OCI-LY3 (cell line): ENCODE measurements at regions not wholly inside any gene's neighbourhood (a gene's known extent, or its start where the extent isn't known, plus 50 kb on each side); places are given as distances from the start of the nearest gene placed in this dataset.

Experiments
- H2AFZ ChIP-seq: fragments of 200-600, 300-600 bp; shearing (Covaris generic); 2 replicates; pipeline ENCODE4 v1.6.0; 2014; ENCODE audit warnings: antibody characterized with exemption, low read depth, low read length
- H3K27ac ChIP-seq: fragments of 200-600, 300-600 bp; sonication (generic); 2 replicates; pipeline ENCODE4 v1.5.1; 2014; ENCODE audit warnings: mild to moderate bottlenecking, low read length, moderate library complexity, mixed read lengths
- H3K27me3 ChIP-seq: fragments of 200-600, 300-600 bp; sonication (generic); 2 replicates; pipeline ENCODE4 v1.6.1; 2014; ENCODE audit warnings: low read depth, low read length, mixed read lengths
- H3K36me3 ChIP-seq: fragments of 200-600, 300-600 bp; sonication (generic); replicated peaks from 2 replicates; pipeline ENCODE3; 2014; ENCODE audit warnings: low read depth, low read length, mixed read lengths
- H3K4me1 ChIP-seq: fragments of 300-600, 200-600 bp; sonication (generic); 2 replicates; pipeline ENCODE4 v1.6.1; 2014; ENCODE audit warnings: low read length, mixed read lengths
- H3K4me2 ChIP-seq: fragments of 200-600, 300-600 bp; sonication (generic); 2 replicates; pipeline ENCODE4 v1.6.1; 2014; ENCODE audit warnings: low read length, mixed read lengths
- H3K4me3 ChIP-seq: fragments of 300-600, 200-600 bp; sonication (generic); 2 replicates; pipeline ENCODE4 v1.5.1; 2014; ENCODE audit warnings: antibody characterized with exemption, mild to moderate bottlenecking, low read length, moderate library complexity
- H3K79me2 ChIP-seq: fragments of 300-600, 200-600 bp; shearing (Covaris generic); 2 replicates; pipeline ENCODE4 v1.6.1; 2014; ENCODE audit warnings: mild to moderate bottlenecking, low read length, mixed read lengths
- H3K9ac ChIP-seq: fragments of 300-600, 200-600 bp; shearing (Covaris generic); 2 replicates; pipeline ENCODE4 v1.6.0; 2014; ENCODE audit warnings: mild to moderate bottlenecking, low read length, moderate library complexity
- H3K9me3 ChIP-seq: fragments of 200-600, 300-600 bp; shearing (Covaris generic); 2 replicates; pipeline ENCODE4 v1.6.1; 2014; ENCODE audit warnings: low read length, mixed read lengths; ENCODE audit not compliant: insufficient read depth
- H4K20me1 ChIP-seq: fragments of 200-600, 300-600 bp; sonication (generic); 2 replicates; pipeline ENCODE4 v1.6.1; 2016; ENCODE audit warnings: low read length, mixed read lengths; ENCODE audit not compliant: insufficient read depth
- CTCF ChIP-seq: fragments of 200-600, 300-600 bp; sonication (generic); IDR thresholded peaks from 2 replicates; pipeline ENCODE4 v1.5.1; 2014; ENCODE audit warnings: antibody characterized with exemption, low read length, low read depth
- EZH2phosphoT487 ChIP-seq: fragments of 200-600 bp; shearing (Covaris generic); IDR thresholded peaks from 2 replicates; pipeline ENCODE4 v1.6.1; 2018; ENCODE audit warnings: antibody characterized with exemption, mixed run types, low read depth

- no peak overlapping the region for H3K9ac ChIP-seq
- no peak overlapping the region for H3K27ac ChIP-seq
- no peaks in the 10 kb centered on the region for H3K27me3 ChIP-seq
- H3K4me2 ChIP-seq = no peak overlapping the region
- H4K20me1 ChIP-seq = no peaks in the 10 kb centered on the region
- no peaks in the 10 kb centered on the region for H3K4me1 ChIP-seq
- H3K4me3 ChIP-seq = no peak overlapping the region
- H3K36me3 ChIP-seq = no peaks in the 10 kb centered on the region
- no peak overlapping the region for H2AFZ ChIP-seq
- no peaks in the 10 kb centered on the region for H3K79me2 ChIP-seq
- TF ChIP-seq EZH2phosphoT487 (no peak), CTCF (no peak)
- no peaks in the 10 kb centered on the region for H3K9me3 ChIP-seq
Measured at GRCh38 chr10:2246747-2247146, 509.4 kb upstream of the ADARB2 start.

GRCh38 chr10:2245580-2245979, 508.3 kb upstream of the ADARB2 start:
- H3K27me3 ChIP-seq = no peaks in the 10 kb centered on the region
- no peak overlapping the region for H3K27ac ChIP-seq
- H2AFZ ChIP-seq = no peak overlapping the region
- no peaks in the 10 kb centered on the region for H3K9me3 ChIP-seq
- no peaks in the 10 kb centered on the region for H3K79me2 ChIP-seq
- H3K4me1 ChIP-seq = no peaks in the 10 kb centered on the region
- H3K9ac ChIP-seq = no peak overlapping the region
- no peaks in the 10 kb centered on the region for H4K20me1 ChIP-seq
- TF ChIP-seq EZH2phosphoT487 = no peak
- TF ChIP-seq CTCF = no peak
- H3K4me3 ChIP-seq = no peak overlapping the region
- no peaks in the 10 kb centered on the region for H3K36me3 ChIP-seq
- no peak overlapping the region for H3K4me2 ChIP-seq

- Histone ChIP-seq H2AFZ (no peak overlapping the region), H3K4me2 (no peak overlapping the region)
Measured at GRCh38 chr10:2244471-2244870, 507.1 kb upstream of the ADARB2 start.

GRCh38 chr10:2236876-2237275, 499.6 kb upstream of the ADARB2 start:
- H3K36me3 ChIP-seq = no peaks in the 10 kb centered on the region
- H3K27ac ChIP-seq = no peak overlapping the region
- H3K27me3 ChIP-seq = no peaks in the 10 kb centered on the region
- no peaks in the 10 kb centered on the region for H3K9me3 ChIP-seq
- no peaks in the 10 kb centered on the region for H3K4me1 ChIP-seq
- H3K4me3 ChIP-seq = no peak overlapping the region
- TF ChIP-seq EZH2phosphoT487 (no peak), CTCF (no peak)
- no peak overlapping the region for H3K4me2 ChIP-seq
- H4K20me1 ChIP-seq = no peaks in the 10 kb centered on the region
- no peak overlapping the region for H2AFZ ChIP-seq
- H3K9ac ChIP-seq = no peak overlapping the region
- no peaks in the 10 kb centered on the region for H3K79me2 ChIP-seq

More at GRCh38 chr10:2244471-2244870, 507.1 kb upstream of the ADARB2 start:
- Histone ChIP-seq H3K36me3 (no peaks in the 10 kb centered on the region), H3K79me2 (no peaks in the 10 kb centered on the region), H3K9me3 (no peaks in the 10 kb centered on the region), H3K9ac (no peak overlapping the region), H3K4me1 (no peaks in the 10 kb centered on the region), H3K27me3 (no peaks in the 10 kb centered on the region), H3K27ac (no peak overlapping the region), H4K20me1 (no peaks in the 10 kb centered on the region), H3K4me3 (no peak overlapping the region)
- TF ChIP-seq EZH2phosphoT487 (no peak), CTCF (no peak)
